Osteoblast (primary cell): ENCODE measurements at regions not wholly inside any gene's neighbourhood (a gene's known extent, or its start where the extent isn't known, plus 50 kb on each side); places are given as distances from the start of the nearest gene placed in this dataset.

ENCODE experiments used
- DNase-seq: peaks from one replicate; pipeline ENCODE4 v3.0.0; 2011; ENCODE audit warnings: low spot score, mixed read lengths; ENCODE audit not compliant: insufficient read length; ENCODE audit errors: missing footprints
- H2AFZ ChIP-seq: 2 replicates; pipeline ENCODE4 v1.6.0; 2011; ENCODE audit warnings: mild to moderate bottlenecking, low read length
- H3K27ac ChIP-seq: 2 replicates; pipeline ENCODE4 v1.5.1; 2011; ENCODE audit warnings: mild to moderate bottlenecking, low read depth, low read length, moderate library complexity
- H3K27me3 ChIP-seq: 2 replicates; pipeline ENCODE4 v1.6.0; 2012; ENCODE audit warnings: mild to moderate bottlenecking, control low read depth, inconsistent platforms, low read length, moderate library complexity; ENCODE audit not compliant: insufficient read depth
- H3K36me3 ChIP-seq: 2 replicates; pipeline ENCODE4 v1.5.1; 2011; ENCODE audit warnings: mild to moderate bottlenecking, low read length, control low read depth, moderate library complexity; ENCODE audit not compliant: insufficient read depth
- H3K4me1 ChIP-seq: 2 replicates; pipeline ENCODE4 v1.5.1; 2011; ENCODE audit warnings: mild to moderate bottlenecking, low read length, control low read depth, moderate library complexity; ENCODE audit not compliant: insufficient read depth
- H3K4me2 ChIP-seq: 2 replicates; pipeline ENCODE4 v1.6.0; 2011; ENCODE audit warnings: mild to moderate bottlenecking, low read length; ENCODE audit not compliant: insufficient read depth
- H3K4me3 ChIP-seq: fragments of 200-600 bp; sonication (generic); 3 replicates; pipeline ENCODE4 v1.5.1; 2012; ENCODE audit warnings: mild to moderate bottlenecking, low read length, inconsistent platforms; ENCODE audit not compliant: insufficient read depth
- H3K79me2 ChIP-seq: 2 replicates; pipeline ENCODE4 v1.6.0; 2012; ENCODE audit warnings: mild to moderate bottlenecking, low read length, control low read depth, inconsistent platforms; ENCODE audit not compliant: insufficient read depth
- H3K9me3 ChIP-seq: 2 replicates; pipeline ENCODE4 v1.5.1; 2011; ENCODE audit warnings: low read depth, low read length, control low read depth
- H4K20me1 ChIP-seq: 2 replicates; pipeline ENCODE4 v1.6.0; 2012; ENCODE audit warnings: mild to moderate bottlenecking, low read length, control low read depth; ENCODE audit not compliant: insufficient read depth
- TF ChIP-seq, protein P1 (sequence below): IDR thresholded peaks from 2 replicates; pipeline ENCODE4 v1.5.1; 2011; ENCODE audit warnings: mild to moderate bottlenecking, low read depth, low read length, moderate library complexity; ENCODE audit errors: extremely low read depth

DNA sequence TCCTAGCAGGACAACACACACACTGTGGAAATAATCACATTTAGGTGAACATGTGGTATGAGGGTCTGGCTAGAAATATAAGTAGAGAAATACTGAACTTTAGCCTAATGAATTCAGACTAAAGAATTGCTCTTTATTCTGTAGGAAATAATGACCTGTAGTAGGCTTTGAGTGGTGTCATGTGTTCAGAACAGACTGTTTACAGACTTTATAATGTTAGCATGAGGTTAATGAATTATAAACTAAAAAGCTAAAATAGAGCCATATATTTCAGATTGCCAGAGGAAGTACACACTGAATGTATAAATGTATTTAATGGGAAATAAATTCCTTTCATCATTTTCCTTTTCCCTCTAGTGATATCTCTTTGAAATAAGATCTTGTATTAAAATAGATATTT lies 669.5 kb upstream of the EPHA7 start:
- TF ChIP-seq, protein P1, sequence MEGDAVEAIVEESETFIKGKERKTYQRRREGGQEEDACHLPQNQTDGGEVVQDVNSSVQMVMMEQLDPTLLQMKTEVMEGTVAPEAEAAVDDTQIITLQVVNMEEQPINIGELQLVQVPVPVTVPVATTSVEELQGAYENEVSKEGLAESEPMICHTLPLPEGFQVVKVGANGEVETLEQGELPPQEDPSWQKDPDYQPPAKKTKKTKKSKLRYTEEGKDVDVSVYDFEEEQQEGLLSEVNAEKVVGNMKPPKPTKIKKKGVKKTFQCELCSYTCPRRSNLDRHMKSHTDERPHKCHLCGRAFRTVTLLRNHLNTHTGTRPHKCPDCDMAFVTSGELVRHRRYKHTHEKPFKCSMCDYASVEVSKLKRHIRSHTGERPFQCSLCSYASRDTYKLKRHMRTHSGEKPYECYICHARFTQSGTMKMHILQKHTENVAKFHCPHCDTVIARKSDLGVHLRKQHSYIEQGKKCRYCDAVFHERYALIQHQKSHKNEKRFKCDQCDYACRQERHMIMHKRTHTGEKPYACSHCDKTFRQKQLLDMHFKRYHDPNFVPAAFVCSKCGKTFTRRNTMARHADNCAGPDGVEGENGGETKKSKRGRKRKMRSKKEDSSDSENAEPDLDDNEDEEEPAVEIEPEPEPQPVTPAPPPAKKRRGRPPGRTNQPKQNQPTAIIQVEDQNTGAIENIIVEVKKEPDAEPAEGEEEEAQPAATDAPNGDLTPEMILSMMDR = no peak
- Histone ChIP-seq H3K4me1 (no peaks in the 10 kb centered on the region), H3K27ac (no peak overlapping the region)

DNA sequence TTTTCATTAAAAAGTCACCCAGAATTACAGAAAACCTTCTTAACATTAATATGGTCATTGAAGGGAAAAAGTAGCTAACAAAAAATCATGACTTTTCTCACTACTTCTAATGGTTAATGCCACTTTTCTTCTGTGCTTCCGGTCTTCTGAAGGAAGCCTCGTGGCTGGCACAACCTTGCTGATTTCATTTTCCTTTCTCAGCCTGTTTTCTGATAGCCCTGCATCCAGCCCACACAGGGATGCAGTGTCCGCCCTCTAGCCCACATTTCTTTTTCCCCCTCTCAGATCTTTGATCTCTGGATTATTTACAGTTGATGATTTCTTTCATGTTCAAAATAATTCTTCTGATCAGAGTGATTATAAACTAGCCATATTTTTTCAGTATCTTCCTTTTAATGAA lies 655.4 kb upstream of the EPHA7 start:
- Histone ChIP-seq H3K9me3 (no peaks in the 10 kb centered on the region), H3K36me3 (no peaks in the 10 kb centered on the region), H3K79me2 (no peaks in the 10 kb centered on the region), H3K4me3 (no peak overlapping the region), H3K4me1 (no peaks in the 10 kb centered on the region), H3K4me2 (no peak overlapping the region), H2AFZ (no peak overlapping the region), H4K20me1 (no peaks in the 10 kb centered on the region), H3K27me3 (no peaks in the 10 kb centered on the region), H3K27ac (no peak overlapping the region)
- TF ChIP-seq, protein P1 = no peak
- no peak for DNase-seq

More for the DNA sequence above, 669.5 kb upstream of the EPHA7 start:
- no peaks in the 10 kb centered on the region for H4K20me1 ChIP-seq
- H3K4me3 ChIP-seq = no peak overlapping the region
- no peaks in the 10 kb centered on the region for H3K27me3 ChIP-seq
- no peak overlapping the region for H3K4me2 ChIP-seq
- H3K36me3 ChIP-seq = no peaks in the 10 kb centered on the region
- DNase-seq = no peak
- no peak overlapping the region for H2AFZ ChIP-seq
- H3K79me2 ChIP-seq = no peaks in the 10 kb centered on the region
- H3K9me3 ChIP-seq = peaks cover 3% of the 10 kb centered on the region

DNA sequence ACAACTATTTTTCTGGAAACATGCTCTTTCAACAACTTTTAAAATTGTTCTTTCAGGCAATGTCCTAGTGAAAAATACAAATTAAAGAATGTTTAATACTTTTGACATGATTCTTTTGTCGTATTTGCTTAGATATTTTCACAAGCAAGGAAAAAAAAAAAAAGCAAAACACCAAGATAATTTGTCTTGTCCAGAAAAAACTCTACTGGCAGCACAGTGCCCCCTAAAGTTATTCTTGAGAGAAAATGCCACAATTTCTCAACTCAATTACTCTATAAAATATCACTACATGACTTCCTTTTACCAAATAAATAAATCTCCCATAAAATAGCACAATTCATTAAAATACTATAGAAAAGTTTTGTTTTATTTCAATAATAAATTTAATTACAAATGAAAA lies 652.5 kb upstream of the EPHA7 start:
- TF ChIP-seq, protein P1 = no peak
- no peaks in the 10 kb centered on the region for H3K4me1 ChIP-seq
- H3K9me3 ChIP-seq = no peaks in the 10 kb centered on the region
- H3K79me2 ChIP-seq = no peaks in the 10 kb centered on the region
- H4K20me1 ChIP-seq = no peaks in the 10 kb centered on the region
- H3K27ac ChIP-seq = no peak overlapping the region
- H3K4me2 ChIP-seq = no peak overlapping the region
- no peak for DNase-seq
- no peaks in the 10 kb centered on the region for H3K27me3 ChIP-seq
- H2AFZ ChIP-seq = no peak overlapping the region
- no peak overlapping the region for H3K4me3 ChIP-seq
- H3K36me3 ChIP-seq = no peaks in the 10 kb centered on the region

DNA sequence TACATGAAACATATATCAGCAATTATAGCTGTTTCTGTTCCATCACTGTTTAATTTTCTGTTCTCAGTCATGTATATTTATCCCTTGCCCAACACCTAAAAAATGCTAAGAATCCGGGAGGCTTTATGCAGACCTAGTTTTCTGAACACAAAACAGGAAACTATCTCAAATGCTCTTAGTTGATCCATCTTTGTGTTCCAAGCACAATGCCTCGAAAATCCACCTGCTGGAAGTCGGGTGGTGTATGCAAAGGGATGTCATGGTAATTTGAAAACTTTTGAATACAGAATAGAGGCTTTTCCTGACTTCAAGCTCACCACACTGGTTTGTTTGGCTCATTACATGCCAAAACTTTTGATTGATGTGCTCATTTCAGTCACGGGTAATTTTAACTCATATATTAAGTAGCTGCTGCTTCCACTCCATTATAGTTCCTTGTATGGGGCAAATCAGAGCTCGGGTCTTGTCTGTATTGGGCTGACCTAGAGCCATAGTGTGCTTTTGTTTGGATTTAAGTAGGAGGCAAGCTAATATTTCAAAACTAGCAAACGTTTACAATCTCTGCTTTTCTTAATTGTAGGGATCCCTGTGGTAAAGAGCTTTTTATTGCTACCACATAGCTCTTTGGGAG lies 646.5 kb upstream of the EPHA7 start:
- no peaks in the 10 kb centered on the region for H3K9me3 ChIP-seq
- no peak overlapping the region for H2AFZ ChIP-seq

More for the DNA sequence above, 646.5 kb upstream of the EPHA7 start:
- DNase-seq = no peak
- Histone ChIP-seq H3K36me3 (no peaks in the 10 kb centered on the region), H4K20me1 (no peaks in the 10 kb centered on the region), H3K27me3 (no peaks in the 10 kb centered on the region), H3K4me3 (no peak overlapping the region), H3K4me1 (no peaks in the 10 kb centered on the region), H3K79me2 (no peaks in the 10 kb centered on the region), H3K27ac (no peak overlapping the region), H3K4me2 (no peak overlapping the region)
- TF ChIP-seq, protein P1 = no peak
